GM12891 (cell line): ENCODE measurements at regions not wholly inside any gene's neighbourhood (a gene's known extent, or its start where the extent isn't known, plus 50 kb on each side); places are given as distances from the start of the nearest gene placed in this dataset.

ENCODE experiments used
- DNase-seq: peaks from one replicate; pipeline ENCODE4 v3.0.0; 2011; ENCODE audit warnings: low spot score; ENCODE audit not compliant: insufficient read length
- FAIRE-seq: peaks from 2 replicates; lab custom pipeline; 2011; peaks lifted over from hg19 to GRCh38; lab: Jason Lieb, UNC
- PAX5 ChIP-seq: IDR thresholded peaks from 2 replicates; pipeline ENCODE4 v1.6.1; 2011; ENCODE audit warnings: low read length, moderate library complexity, mild to moderate bottlenecking; ENCODE audit not compliant: insufficient read depth, severe bottlenecking
- POLR2A ChIP-seq: IDR thresholded peaks from 2 replicates; pipeline ENCODE4 v1.6.1; 2011; ENCODE audit warnings: low read depth, low read length, control low read depth
- POLR2AphosphoS5 ChIP-seq: IDR thresholded peaks from 2 replicates; pipeline ENCODE4 v1.6.1; 2011; ENCODE audit warnings: low read depth, low read length, control low read depth
- POU2F2 ChIP-seq: IDR thresholded peaks from 2 replicates; pipeline ENCODE4 v1.6.1; 2011; ENCODE audit warnings: low read depth, mild to moderate bottlenecking, control low read depth, low read length, moderate library complexity
- SPI1 ChIP-seq: IDR thresholded peaks from 2 replicates; pipeline ENCODE4 v1.6.1; 2011; ENCODE audit warnings: low read depth, low read length, control low read depth
- TAF1 ChIP-seq: IDR thresholded peaks from 2 replicates; pipeline ENCODE4 v1.6.1; 2011; ENCODE audit warnings: low read depth, low read length, control low read depth

DNA sequence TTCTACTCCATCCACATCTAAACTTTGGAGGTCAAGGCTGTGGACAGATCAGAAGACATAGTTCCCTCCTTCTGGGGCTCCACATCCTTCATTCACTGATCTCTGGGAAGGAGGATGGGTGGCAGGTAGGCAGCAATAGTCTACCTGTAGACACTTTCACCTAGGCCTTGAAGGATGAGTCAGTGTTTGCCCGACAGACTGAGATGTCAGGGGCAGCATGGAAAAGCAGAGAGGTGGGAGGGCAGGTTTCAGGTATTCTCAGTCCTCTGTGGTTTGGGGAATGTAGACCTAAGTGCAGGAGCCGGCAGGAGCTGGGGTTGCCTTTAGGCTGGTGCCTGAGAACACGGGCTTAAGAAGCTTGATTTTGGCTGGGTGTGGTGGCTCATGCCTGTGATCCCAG, 171.9 kb upstream of the ZNF267 start:
- TF ChIP-seq TAF1 (no peak), POLR2AphosphoS5 (no peak), PAX5 (no peak), SPI1 (no peak), POLR2A (no peak)
- FAIRE-seq (no peak), DNase-seq (no peak)

- TF ChIP-seq PAX5 (no peak), POLR2A (no peak), TAF1 (no peak), POU2F2 (no peak), SPI1 (no peak), POLR2AphosphoS5 (no peak)
- FAIRE-seq (no peak), DNase-seq (no peak)
These were observed 170.8 kb upstream of the ZNF267 start for GRCh38 chr16:31702796-31703195.

DNA sequence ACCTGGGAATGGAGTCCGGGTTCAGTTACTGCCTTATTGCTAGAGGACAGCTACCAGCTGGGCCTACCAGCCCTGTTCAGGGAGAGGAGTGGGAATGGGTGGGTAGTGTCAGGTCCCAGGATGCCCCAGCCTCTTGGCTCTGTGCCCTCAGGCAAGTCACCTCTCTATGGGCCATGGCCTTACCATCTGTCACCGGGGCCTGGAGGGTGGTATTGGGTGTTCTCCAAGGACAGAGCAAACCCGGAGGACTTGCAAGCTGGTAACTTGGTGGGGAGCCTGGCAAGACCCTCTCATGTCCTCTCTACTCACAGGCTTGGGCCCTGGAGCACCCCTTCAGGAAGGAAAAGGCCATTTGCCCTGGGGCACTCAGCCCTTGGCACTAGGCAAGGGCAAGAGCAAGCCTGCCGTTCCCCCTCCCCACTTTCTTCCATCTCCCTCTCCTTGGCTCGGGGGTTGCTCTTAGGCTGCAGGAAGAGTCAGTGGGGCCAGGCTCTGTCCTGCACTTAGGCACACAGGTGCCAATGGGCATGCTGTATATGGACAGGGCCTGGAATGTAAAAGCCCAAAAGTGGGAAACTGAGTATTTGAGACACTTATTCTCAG, 170.0 kb upstream of the ZNF267 start:
- TF ChIP-seq TAF1: no peak
- TF ChIP-seq PAX5: no peak
- no peak for TF ChIP-seq SPI1
- TF ChIP-seq POLR2AphosphoS5: no peak
- no peak for TF ChIP-seq POLR2A
- no peak for TF ChIP-seq POU2F2
- FAIRE-seq: no peak
- no peak for DNase-seq

GRCh38 chr16:31704138-31704537, 169.5 kb upstream of the ZNF267 start:
- no peak for FAIRE-seq
- no peak for TF ChIP-seq POU2F2
- no peak for TF ChIP-seq TAF1
- TF ChIP-seq SPI1: no peak
- no peak for TF ChIP-seq PAX5
- no peak for TF ChIP-seq POLR2A
- no peak for TF ChIP-seq POLR2AphosphoS5
- DNase-seq: no peak

- FAIRE-seq (no peak), DNase-seq (no peak)
- TF ChIP-seq SPI1 (no peak), TAF1 (no peak), POLR2A (no peak), POLR2AphosphoS5 (no peak), POU2F2 (no peak), PAX5 (no peak)
These were observed 168.2 kb upstream of the ZNF267 start for GRCh38 chr16:31705371-31705770.

GRCh38 chr16:31706318-31706717, 167.3 kb upstream of the ZNF267 start:
- FAIRE-seq (no peak), DNase-seq (no peak)
- TF ChIP-seq PAX5: no peak
- no peak for TF ChIP-seq SPI1
- TF ChIP-seq TAF1: no peak
- no peak for TF ChIP-seq POLR2AphosphoS5
- no peak for TF ChIP-seq POU2F2
- TF ChIP-seq POLR2A: no peak

DNA sequence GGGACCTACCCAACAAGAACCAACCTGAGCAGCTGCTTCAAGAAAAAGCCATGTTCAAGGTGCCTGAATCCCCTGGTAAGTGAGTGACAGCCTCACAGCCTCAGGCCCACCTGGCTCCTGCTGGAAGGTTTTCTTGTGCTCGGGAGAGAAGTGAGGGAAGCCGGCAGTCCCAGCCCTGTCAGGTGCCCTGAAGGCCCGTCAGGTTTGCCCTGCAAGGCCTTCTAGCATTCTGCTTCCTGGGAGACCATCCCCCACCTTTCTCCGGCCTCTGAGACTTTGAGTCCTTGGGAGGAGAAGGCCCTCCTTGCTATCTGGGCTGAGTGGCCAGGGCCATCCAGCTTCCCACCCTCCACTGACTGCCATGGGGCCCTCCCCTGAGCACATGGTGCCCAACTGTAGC, 166.7 kb upstream of the ZNF267 start:
- no peak for TF ChIP-seq SPI1
- FAIRE-seq: no peak
- no peak for DNase-seq

- DNase-seq (no peak), FAIRE-seq (no peak)
- TF ChIP-seq PAX5 (no peak), POU2F2 (no peak)
These were observed 165.8 kb upstream of the ZNF267 start for GRCh38 chr16:31707743-31708335.

GRCh38 chr16:31708348-31708747, 165.3 kb upstream of the ZNF267 start:
- TF ChIP-seq TAF1 (no peak), SPI1 (no peak), POLR2AphosphoS5 (0 out of 2 replicates have a peak, but pooled peaks have one; percentile 23), PAX5 (no peak)
- DNase-seq: no peak
- no peak for FAIRE-seq

DNA sequence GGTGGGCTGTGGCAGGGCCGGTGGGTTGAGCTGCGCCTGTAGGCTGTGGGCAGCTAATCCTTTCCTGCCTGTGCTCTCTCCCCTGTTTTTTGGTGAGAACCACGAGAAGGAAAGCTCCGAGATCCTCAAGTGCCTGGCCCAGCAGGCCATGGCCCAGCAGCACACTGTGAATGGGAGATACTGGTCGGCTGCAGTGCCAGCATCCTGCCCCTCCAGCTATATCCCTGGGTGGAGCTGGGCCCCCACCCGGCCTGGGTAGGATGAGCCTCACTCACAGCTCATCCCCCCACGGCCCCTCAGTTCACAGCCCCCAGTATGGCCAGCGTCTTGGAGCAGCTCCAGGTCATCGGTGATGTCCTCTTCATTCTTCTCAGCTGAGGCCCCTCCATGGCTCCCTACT, 164.4 kb upstream of the ZNF267 start:
- FAIRE-seq: no peak
- DNase-seq: no peak
- no peak for TF ChIP-seq POLR2A
- no peak for TF ChIP-seq SPI1
- no peak for TF ChIP-seq POU2F2
- TF ChIP-seq TAF1: no peak
- no peak for TF ChIP-seq POLR2AphosphoS5
- no peak for TF ChIP-seq PAX5
